ENCODE measurements at regions not wholly inside any gene's neighbourhood (a gene's known extent, or its start where the extent isn't known, plus 50 kb on each side); places are given as distances from the start of the nearest gene placed in this dataset.
"Not testable (repeated sequence)": the region's sequence is repeated elsewhere in the genome, so short reads cannot be mapped to it uniquely, and the experiment has no call there.

DNA sequence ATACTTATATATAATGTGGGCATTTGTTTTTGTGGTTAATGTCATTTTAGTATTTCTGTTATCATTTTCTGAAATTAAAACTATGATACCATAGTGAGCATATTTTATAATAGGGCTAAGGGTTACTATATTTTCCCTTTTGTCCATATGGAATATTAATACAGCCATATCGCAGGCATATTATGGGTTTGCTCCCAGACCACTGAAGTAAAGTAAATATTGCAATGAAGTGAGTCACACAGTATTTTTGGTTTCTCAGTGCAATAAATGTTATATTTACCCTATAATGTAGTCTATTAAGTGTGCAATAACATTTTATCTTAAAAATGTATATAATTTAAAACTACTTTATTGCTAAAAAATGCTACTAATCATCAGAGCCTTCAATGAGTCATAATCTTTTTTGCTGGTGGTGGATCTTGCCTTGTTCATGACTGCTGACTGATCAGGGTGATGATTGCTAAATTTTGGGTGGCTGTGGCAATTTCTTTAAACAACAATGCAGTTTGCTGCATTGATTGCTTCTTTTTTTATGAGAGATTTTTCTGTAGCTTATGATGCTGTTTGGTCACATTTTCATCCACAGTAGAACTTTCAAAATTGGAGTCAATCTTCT, 1044.5 kb upstream of the NOVA1 start:
- DNase-seq, result no peak

DNA sequence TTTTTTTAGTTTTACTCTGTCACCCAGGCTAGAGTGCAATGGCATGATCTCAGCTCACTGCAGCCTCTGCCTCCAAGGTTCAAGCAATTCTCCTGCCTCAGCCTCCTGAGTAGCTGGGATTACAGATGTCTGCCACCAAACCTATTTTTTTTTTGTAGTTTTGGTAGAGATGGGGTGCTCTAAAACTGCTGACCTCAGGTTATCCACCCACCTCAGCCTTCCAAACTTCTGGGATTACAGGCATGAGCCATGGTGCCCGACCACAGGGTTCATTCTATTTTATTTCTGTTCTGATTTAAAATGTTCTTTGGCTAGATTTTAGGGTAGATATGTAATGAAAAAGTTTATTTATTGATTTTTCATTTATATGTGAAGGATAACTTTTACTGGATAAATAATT, 1062.8 kb upstream of the NOVA1 start:
- DNase-seq, result no peak

DNA sequence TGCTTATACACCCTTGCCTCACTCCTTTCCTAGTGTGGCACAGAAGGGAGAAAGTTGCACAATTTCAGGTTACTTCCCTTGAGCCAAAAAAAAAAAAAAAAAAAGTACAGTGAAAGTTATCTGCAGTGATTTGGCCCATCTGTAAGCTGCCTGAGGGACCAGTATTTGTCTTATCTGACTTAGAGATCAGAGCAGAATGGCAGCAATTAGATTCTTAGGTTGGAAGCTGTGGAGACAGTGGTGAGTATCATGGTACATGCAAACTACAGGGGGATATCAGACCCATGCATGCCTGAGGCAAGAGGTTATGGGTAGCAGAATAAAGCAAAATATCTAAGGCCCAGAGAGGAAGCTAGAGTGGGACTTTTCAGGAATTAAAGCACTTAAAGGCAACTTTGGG, 1070.7 kb upstream of the NOVA1 start:
- DNase-seq, result no peak

DNA sequence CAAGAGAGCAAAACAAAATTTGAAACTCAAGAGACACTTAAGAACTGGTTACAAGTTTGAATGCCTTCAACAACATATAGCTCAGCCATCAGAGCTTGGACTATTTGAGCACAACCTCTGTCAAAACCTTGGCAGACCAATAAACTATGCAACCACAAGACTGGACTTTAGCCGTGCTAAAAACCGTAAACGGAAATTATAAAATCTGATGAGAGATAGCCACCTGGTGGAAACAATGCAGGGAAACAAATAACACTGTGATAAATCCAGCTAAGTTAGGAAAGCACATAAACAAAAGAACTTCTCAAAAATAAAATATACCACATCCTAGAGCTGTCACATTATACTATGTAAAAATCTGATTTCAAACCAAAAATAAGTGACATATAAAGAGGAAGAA, 1074.2 kb upstream of the NOVA1 start:
- DNase-seq, result no peak

DNA sequence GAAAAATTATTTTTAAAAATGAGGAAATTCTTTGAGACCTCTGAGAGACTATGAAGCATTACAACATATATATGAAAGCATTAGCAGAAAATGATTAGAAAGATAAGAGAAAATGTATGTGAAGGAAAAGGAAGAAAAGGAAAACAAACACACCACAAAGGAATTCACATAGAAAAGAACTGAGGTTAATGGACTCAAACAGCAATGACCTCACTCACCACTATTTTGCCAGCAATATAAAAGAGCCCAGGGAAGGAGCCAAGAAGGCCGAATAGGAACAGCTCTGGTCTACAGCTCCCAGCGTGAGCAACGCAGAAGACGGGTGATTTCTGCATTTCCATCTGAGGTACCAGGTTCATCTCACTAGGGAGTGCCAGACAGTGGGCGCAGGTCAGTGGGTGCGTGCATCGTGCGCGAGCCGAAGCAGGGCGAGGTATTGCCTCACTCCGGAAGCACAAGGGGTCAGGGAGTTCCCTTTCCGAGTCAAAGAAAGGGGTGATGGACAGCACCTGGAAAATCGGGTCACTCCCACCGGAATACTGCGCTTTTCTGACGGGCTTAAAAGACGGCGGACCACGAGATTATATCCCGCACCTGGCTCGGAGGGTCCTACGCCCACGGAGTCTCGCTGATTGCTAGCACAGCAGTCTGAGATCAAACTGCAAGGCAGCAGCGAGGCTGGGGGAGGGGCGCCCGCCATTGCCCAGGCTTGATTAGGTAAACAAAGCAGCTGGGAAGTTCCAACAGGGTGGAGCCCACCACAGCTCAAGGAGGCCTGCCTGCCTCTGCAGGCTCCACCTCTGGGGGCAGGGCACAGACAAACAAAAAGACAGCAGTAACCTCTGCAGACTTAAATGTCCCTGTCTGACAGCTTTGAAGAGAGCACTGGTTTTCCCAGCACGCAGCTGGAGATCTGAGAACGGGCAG, 1075.2 kb upstream of the NOVA1 start:
- not testable (repeated sequence) for DNase-seq

DNA sequence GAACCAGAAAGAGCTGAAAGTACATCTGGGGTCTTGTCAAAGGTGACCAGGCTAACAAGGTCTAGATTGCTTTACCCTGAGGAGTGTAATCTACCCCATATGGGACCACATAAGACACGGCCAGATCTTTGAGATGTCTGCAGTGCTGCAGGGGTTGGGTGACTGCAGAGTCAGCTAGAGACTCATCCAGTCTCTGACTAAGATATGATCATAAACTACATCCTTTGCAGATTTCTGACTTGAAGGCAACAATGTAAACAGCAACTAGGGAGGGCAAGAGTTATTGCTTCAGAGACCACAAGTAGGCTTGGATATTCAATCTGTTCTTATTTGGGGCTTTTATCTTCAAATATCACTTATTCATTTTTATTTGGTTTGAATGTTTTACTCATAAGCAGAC, 1080.5 kb upstream of the FOXG1 start:
- DNase-seq, result no peak

DNA sequence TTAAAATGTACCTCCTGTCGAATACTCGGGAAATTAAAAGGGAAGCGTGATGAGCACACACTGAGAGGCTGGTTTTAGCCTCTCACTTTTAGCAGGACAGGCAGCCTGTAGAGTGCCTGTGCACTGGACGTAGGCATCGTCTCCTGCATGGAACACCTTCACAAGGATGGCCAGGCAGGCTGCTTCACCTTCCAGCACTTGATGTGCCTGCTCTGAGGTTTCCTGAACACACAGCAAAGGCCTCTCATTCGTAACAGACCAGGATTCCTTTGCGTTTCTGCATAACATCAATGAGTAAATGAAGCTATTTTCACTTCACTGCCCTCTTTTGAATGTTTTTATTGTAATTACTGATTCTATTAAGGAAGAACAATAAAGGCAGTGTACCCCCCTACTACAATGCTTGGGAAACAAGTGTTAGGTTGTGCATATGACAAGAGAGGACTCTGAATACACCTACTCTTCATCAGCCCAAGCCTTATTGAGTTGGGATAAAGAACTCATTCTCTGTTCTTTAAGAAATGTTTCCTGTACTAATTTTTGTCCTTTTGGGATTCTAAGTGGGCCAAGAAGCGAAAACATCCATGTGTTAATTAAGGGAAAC, 1077.6 kb upstream of the FOXG1 start:
- DNase-seq, result no peak

DNA sequence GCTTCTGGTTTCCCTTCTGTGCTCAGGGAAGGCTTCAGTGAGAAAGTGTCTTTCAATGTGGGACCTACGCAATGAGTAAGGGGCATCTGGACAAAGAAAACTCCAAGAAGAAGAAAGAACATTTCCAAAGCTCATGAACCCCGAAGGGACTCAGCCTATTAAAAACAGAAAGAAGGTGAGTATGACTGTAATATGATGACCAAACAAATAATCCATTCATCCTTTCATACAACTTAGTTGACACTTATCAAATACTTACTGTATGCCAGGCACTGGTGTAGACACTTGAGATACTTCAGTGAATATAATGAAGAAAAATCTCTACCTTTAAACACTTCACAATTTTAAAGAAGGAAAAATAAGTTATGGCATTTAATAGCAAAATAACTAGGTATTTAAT, 1054.2 kb upstream of the FOXG1 start:
- DNase-seq, result no peak

DNA sequence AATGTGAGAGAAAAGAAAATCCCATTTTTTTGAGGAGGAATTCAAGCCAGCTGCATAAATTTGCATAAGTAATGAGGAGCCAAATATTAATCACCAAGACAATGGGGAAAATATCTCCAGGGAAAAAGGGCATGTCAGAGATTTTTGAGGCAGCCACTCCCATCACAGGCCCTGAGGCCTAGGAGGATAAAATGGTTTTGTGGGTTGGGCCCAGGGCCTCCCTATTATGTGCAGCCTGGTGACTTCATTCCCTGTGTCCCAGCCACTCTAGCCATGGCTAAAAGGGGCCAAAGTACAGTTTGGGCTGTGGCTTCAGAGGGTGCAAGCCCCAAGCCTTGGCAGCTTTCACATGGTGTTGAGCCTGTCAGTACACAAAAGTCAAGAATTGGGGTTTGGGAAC, 1051.0 kb upstream of the FOXG1 start:
- no peak for DNase-seq

DNA sequence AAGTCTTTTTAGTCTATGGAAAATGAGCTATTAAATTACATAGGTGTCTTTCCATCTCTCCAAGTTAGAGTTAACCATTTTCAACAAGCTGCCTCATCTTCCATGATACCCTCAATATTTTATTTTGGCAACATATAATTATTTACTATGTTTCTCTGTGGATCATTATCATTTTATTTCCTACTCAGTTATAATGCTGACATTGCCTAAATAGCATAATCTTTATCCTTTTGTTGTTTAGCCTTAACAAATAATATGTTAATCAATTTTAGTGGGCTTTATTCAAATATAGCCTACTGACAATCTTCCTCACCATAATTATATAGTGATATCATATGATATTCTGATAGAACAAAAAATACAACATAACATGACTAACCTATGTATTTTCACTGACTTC, 1044.8 kb upstream of the FOXG1 start:
- DNase-seq, result no peak

DNA sequence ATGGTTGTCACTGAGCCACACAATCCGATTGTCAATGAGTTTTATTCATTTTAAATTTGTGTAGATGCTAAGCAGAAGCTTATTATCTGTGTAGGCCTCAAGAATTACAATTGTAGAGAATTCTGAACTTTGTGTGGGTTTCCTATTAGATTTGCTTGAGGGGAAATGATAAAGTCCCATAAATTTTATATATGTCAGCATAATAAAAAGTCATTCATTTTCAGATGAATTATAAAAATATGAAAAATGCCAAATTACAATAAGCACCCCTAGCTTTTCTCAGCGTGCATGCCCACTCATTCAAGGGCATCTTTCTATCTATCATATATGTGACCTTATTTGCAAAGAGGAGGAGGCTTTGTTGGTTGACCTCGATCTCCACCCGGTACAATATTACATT, 1041.1 kb upstream of the FOXG1 start:
- no peak for DNase-seq

DNA sequence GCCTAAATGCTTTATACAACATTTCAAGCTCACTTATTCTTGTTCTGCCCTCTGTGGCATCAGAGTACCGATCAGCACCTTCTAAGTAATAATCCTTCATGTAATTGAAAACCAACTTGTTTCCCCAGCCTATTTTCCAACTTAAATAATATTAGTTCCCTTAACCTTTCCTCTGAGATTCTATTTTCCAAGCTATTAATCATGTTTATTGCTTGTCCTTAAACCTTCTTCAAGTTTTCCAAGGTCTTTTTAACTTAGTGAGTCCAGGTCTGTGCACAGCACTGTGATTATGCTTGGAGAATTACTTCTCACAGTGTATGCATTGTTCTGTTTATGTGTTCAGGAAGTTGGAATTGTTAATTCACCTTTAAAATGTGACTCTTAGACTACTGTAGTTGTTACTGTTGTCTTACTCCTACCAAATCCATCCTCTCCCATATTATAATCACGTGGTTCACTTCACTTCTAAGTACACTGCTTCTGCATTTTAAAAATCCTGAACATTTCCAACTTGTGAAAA, 1039.3 kb upstream of the FOXG1 start:
- no peak for DNase-seq

DNA sequence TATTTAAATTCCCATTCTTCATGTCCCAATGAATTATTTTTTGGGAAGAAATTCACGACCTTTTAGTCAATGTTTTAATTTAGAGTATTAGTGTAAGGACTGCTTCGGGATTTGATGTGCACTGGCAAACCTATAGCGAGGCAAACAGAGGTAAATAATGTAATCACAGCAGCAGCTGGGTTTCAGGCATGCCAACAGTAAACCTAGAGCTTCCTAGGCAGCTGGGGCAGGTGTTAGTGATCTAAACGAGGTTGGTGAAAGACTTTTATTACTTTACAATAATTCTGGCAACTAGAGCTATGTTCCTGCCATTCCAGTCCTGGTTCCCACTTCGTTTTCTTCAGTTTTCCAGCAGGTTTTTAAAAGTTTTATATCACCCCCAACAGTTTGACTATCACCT, 1036.4 kb upstream of the FOXG1 start:
- DNase-seq, result no peak

DNA sequence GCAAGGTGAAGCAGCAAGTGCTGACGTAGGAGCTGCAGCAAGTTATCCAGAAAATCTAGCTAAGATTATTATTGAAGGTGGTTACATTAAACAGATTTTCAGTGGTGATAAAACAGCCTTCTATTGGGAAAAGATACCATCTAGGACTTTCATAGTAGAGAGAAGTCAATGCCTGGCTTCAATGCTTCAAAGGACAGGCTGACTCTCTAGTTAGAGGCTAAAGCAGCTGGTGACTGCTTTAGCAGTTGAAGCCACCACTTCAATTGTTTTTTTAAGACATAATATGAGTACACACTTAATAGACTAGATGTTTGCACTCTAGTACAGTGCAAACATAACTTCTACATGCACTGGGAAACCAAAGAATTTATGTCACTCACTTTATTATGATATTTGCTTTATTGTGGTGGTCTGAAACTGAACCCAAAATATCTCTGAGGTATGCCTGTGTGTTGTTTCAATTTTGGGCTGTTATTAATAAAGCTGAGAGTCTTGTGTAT, 1026.9 kb upstream of the FOXG1 start:
- DNase-seq, result no peak

DNA sequence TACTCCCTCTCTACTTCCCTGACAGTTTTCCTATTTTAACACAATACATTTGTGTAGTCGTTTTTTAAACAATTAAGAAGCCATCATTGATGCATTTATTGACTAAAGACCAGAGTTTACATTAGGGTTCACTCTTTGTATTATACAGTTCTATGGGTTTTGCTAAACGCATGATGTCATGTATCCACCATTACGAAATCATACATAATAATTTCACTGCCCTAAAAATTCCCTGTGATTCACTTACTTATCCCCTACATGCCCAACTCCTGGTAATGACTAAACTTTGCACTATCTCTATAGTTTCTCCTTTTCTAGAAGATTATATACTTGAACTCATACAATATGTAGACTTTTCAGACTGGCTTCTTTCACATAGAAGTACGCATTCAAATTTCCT, 1016.5 kb upstream of the FOXG1 start:
- DNase-seq, result no peak

DNA sequence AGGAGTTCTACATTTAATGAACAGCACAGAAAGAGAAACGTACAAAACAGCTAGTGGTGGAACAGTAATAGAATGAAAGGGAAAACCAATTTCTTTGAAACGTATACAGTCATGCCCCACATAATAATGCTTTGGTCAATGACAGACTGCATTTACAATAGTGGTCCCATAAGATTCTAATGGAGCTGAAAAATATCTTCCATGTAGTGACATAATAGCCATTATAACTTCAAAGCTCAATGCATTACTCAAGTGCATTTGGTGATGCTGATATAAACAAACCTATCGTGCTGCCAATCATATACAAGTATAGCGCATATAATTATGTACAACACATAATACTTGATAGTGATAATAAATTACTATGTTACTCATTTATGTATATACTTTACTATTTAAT, 1008.9 kb upstream of the FOXG1 start:
- not testable (repeated sequence) for DNase-seq

DNA sequence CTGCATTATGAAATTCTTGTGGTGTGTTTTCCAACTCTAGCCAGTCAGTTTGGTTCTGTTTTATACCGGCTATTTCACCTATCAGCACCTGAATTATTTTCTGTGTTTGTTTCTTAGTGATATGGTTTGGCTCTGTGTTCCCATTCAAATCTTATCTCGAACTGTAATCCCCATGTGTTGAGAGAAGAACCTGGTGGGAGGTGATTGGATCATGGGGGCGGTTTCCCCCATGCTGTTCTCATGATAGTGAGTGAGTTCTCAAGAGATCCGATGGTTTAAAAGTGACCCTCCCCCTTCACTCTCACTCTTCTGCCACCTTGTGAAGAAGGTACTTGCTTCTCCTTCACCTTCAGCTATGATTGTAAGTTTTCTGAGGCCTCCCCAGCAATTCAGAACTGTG, 1006.2 kb upstream of the FOXG1 start:
- DNase-seq, result not testable (repeated sequence)

DNA sequence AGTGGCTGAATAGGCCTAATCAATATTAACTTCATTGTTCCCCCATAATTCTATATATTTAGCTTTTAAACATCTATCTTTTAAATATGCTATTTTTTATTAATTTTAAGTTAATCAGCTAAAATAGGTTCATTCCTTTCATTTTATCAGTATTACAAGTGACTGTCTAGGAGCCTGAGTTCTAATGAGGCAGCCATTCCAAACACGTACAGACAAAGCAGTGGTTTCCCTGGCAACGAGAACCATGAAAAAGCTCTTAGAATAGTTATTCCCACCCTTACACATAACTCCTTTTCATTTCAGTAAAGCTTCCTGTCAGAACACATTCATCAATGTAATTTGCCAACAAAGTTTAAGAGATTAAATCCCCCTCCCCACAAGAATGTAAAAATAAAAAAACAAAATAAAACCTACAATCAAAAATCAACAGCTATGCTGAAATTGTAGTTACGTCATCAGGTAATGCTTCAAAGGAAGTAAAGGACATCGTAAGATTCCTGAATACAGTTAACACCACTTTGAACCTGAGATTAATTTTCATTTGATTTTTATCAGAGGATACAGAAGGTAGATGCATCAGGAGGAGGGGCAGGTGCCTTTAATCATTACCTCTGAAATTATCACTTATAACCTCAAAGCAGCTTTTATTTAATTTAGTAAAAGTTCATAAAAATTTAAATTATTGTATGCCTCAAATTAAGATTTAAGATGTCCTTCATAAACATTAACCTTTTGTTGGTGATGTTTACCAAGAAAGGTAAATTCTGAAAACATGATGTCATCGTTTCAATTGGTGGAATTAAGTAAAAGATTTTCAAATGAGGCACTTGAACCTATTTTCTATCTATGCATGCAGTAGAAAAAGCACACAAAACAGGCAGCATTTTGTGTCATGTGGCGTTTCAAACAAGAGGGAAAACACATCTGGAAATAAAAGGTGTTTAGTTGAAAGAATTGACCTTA, 967.2 kb upstream of the FOXG1 start:
- DNase-seq, result not testable (repeated sequence)

DNA sequence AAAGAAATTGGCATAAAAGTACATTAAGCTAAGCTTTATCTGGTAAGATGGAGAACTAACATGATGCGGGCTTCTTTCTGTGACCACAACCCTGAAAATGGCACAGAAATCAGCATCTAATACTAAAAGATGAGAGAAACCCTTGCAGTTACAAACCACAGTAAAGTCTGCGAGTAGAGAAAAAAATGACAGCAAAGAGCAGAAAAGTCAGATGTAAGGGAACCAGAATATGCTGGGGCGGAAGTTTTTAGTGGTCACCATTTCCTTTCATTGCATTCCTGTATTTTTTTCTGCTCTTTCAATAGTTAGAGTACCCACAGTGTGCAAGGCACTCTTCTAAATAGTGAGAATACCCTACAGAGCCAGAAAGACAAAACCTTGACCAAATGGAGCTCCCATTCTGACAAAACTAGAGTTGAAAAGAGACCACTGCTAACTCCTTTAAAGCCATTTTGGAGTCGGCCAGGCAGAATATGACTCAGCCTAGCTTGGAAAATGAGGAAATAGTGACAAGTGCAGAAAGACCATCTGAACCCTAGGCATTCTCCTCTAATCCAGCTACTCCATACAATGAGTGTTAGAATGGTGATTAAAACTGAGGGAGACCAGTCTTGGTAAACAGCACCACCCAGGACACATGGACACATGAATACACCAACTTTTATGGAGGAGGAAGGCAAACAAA, 948.7 kb upstream of the FOXG1 start:
- not testable (repeated sequence) for DNase-seq

DNA sequence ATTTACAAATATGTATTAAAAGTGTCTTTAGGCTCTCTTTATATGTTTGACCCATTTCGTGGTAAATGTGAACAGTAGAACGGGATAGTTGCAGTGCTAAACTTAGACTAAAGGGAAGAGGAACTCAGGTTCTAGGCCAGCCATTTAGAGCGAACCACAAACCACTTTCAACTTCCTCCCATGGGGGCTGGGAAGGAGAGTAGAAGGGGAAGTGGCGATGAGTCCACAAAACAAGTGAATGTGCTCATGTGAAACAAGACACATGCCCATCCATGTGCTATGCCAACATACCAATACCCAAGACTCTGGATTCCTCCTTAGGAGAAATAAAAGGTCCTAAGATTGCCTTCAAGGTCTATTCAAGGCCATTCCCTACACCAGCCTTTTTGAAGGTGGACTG, 940.4 kb upstream of the FOXG1 start:
- not testable (repeated sequence) for DNase-seq

DNA sequence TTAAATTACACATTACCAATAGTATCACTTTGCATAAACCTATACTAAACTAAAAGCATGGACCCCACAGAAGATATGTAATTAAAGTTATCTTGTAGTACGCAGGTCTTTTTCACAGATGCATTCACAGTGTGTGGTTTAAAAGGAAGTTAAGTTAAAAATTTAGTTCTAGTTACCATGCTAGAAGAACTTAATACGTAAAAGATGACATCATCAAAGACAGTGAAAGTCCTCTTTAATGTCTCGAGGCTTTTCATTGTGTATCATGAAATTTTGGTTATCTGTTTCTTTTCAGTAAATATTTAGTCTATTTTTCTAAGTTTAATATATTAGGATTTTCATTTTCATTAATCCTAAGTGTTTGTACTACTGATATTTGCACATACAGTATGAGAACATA, 934.6 kb upstream of the FOXG1 start:
- not testable (repeated sequence) for DNase-seq

DNA sequence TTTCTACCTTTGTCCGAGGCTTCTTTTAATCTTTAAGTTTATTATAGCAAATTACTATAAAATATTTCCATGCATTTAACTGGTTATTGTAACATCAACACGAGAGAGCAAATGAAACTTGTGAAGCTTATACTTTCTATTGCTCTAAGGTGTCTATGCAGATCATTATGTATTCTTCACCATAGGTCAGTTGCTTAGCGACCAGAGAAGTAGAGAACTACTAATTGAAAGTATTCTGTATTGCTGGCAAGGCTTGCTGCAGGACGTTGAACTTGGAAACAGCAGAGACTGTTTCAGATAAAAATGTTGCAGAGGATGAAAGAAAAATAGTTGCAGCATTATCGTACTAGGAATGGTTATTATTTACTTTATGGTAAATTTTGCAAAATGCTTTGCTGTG, 933.6 kb upstream of the FOXG1 start:
- DNase-seq, result not testable (repeated sequence)
